A673 (cell line): ENCODE measurements at regions not wholly inside any gene's neighbourhood (a gene's known extent, or its start where the extent isn't known, plus 50 kb on each side); places are given as distances from the start of the nearest gene placed in this dataset.

Experiments used
- BruUV-seq: library from RNA; stranded (reverse); fragments of 400-500 nt; replicated peaks from 2 replicates; lab custom pipeline; 2021; lab: Mats Ljungman, UMichigan
- CTCF ChIA-PET: fragments of 300-600 bp; sonication (Branson Sonifier 250); formaldehyde crosslinking; loops from one replicate; lab custom pipeline; 2022; ENCODE audit warnings: antibody characterized with exemption; lab: Charles Lee
- POLR2A ChIA-PET: fragments of 300-600 bp; sonication (Branson Sonifier 250); formaldehyde crosslinking; loops from one replicate; lab custom pipeline; 2022; ENCODE audit warnings: antibody characterized with exemption; ENCODE audit not compliant: low non-redundant PET; lab: Charles Lee
- DNase-seq: peaks from one replicate; pipeline ENCODE4 v3.0.0-alpha.2; 2015; ENCODE audit warnings: low spot score
- H3K27ac ChIP-seq: fragments of 200-600 bp; sonication (generic); 2 replicates; pipeline ENCODE4 v1.5.1; 2016; ENCODE audit warnings: mixed run types, low read depth, mild to moderate bottlenecking, mixed read lengths, antibody characterized with exemption, low read length; ENCODE audit not compliant: poor library complexity, severe bottlenecking
- H3K27me3 ChIP-seq: fragments of 200-600 bp; sonication (generic); replicated peaks from 2 replicates; pipeline ENCODE4 v1.6.1; 2017; ENCODE audit warnings: mixed run types, low read depth, mild to moderate bottlenecking, mixed read lengths, antibody characterized with exemption, low read length; ENCODE audit not compliant: insufficient read depth, poor library complexity
- H3K36me3 ChIP-seq: fragments of 200-600 bp; sonication (generic); 2 replicates; pipeline ENCODE4 v1.6.1; 2016; ENCODE audit warnings: mixed run types, mild to moderate bottlenecking, mixed read lengths, antibody characterized with exemption, low read length; ENCODE audit not compliant: insufficient read depth, poor library complexity, severe bottlenecking
- H3K4me1 ChIP-seq: fragments of 200-600 bp; sonication (generic); 2 replicates; pipeline ENCODE4 v1.6.1; 2017; ENCODE audit warnings: mixed run types, mild to moderate bottlenecking, mixed read lengths, antibody characterized with exemption, low read length; ENCODE audit not compliant: insufficient read depth, poor library complexity, severe bottlenecking
- H3K4me3 ChIP-seq: fragments of 200-600 bp; sonication (generic); 2 replicates; pipeline ENCODE4 v1.5.1; 2016; ENCODE audit warnings: low read depth, mixed run types, mild to moderate bottlenecking, mixed read lengths, low read length; ENCODE audit not compliant: poor library complexity, severe bottlenecking
- H3K9me3 ChIP-seq: fragments of 200-600 bp; sonication (generic); 2 replicates; pipeline ENCODE4 v1.6.1; 2016; ENCODE audit warnings: mixed run types, low read depth, mild to moderate bottlenecking, mixed read lengths, antibody characterized with exemption, low read length; ENCODE audit not compliant: poor library complexity, severe bottlenecking
- EZH2 ChIP-seq: fragments of 200-600 bp; sonication (generic); IDR thresholded peaks from 2 replicates; pipeline ENCODE4 v1.6.1; 2017; ENCODE audit warnings: borderline replicate concordance, low read depth, mild to moderate bottlenecking, mixed read lengths, antibody characterized with exemption, low read length; ENCODE audit not compliant: poor library complexity, severe bottlenecking
- intact Hi-C: fragments of 100-400 bp; cut with micrococcal nuclease; formaldehyde crosslinking; loops from one replicate; pipeline ENCODE4 v1.10.0; 2022; ENCODE audit not compliant: unreplicated experiment
- TF ChIP-seq, protein P1 (sequence below): fragments of 300-800, 200-600 bp; sonication (generic); conservative IDR thresholded peaks from 2 replicates; pipeline ENCODE4 v1.5.1; 2017; ENCODE audit warnings: low read depth, mild to moderate bottlenecking, antibody characterized with exemption, low read length, moderate library complexity, mixed read lengths

DNA sequence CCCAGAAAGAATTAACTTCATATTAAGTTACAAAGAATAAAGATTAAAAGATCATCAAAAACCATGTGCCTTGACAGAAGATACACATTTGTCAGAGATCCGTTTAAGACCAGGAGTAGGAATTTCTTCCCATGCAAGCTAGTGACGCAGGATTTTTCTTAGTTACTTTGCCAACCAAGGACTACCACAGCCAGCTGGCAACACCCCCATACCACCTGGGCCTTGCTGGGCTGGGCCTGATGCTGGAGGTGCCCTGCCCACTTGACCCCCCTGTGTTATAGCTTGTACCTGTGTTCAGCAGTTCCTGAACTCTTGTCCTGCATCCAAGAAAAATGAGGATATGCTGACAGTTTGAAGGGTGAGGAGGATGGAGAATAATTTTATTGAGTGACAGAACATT, 290.9 kb upstream of the SMC2 start:
- DNase-seq, result no peak
- no peak overlapping the region for H3K27ac ChIP-seq
- no peaks in the 10 kb centered on the region for H3K27me3 ChIP-seq
- TF ChIP-seq EZH2, result no peak
- TF ChIP-seq, protein P1, sequence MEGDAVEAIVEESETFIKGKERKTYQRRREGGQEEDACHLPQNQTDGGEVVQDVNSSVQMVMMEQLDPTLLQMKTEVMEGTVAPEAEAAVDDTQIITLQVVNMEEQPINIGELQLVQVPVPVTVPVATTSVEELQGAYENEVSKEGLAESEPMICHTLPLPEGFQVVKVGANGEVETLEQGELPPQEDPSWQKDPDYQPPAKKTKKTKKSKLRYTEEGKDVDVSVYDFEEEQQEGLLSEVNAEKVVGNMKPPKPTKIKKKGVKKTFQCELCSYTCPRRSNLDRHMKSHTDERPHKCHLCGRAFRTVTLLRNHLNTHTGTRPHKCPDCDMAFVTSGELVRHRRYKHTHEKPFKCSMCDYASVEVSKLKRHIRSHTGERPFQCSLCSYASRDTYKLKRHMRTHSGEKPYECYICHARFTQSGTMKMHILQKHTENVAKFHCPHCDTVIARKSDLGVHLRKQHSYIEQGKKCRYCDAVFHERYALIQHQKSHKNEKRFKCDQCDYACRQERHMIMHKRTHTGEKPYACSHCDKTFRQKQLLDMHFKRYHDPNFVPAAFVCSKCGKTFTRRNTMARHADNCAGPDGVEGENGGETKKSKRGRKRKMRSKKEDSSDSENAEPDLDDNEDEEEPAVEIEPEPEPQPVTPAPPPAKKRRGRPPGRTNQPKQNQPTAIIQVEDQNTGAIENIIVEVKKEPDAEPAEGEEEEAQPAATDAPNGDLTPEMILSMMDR, result no peak
- CTCF ChIA-PET, result no interaction called here
- no peaks in the 10 kb centered on the region for H3K36me3 ChIP-seq
- POLR2A ChIA-PET, result no interaction called here
- no TSS peak for BruUV-seq
- H3K4me1 ChIP-seq, result no peaks in the 10 kb centered on the region
- no peak overlapping the region for H3K4me3 ChIP-seq
- intact Hi-C loops, result no loop called here
- no peaks in the 10 kb centered on the region for H3K9me3 ChIP-seq

DNA sequence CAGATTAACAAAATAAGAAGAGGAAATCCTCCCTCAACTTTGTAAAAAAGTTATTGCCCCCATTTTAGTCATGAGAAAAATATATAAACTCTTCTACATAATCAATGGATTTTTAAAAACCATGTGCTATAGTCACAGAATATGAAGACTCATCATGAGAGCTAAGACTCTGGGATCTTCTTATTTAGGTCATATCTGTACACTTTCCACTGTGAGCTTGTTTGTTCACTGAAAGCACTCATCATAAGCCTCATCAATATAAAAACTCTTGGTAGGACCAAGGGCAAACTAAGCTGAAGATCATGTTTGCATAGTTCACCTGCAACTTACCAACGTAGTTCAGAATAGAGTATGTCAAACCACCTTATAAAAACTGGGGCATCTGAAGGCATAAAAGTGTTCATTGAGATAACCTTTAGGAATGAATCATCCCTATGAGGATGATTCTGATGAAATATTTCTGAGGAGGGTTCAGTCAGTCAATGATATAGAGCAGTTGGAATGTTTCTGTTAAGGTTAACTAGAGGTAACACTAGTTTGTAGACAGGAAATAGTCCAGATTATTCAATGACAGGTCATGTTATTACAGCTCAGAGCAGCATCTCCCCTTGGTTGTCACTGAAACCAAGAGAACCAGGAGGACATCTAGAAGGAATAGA, 289.9 kb upstream of the SMC2 start:
- no peak for DNase-seq
- Histone ChIP-seq H3K27ac (no peak overlapping the region), H3K36me3 (no peaks in the 10 kb centered on the region), H3K9me3 (no peaks in the 10 kb centered on the region), H3K4me3 (no peak overlapping the region), H3K27me3 (no peaks in the 10 kb centered on the region), H3K4me1 (no peaks in the 10 kb centered on the region)
- intact Hi-C loops, result no loop called here
- ChIA-PET CTCF (no interaction called here), POLR2A (no interaction called here)
- TF ChIP-seq, protein P1, result no peak
- no peak for TF ChIP-seq EZH2
- BruUV-seq, result no TSS peak

DNA sequence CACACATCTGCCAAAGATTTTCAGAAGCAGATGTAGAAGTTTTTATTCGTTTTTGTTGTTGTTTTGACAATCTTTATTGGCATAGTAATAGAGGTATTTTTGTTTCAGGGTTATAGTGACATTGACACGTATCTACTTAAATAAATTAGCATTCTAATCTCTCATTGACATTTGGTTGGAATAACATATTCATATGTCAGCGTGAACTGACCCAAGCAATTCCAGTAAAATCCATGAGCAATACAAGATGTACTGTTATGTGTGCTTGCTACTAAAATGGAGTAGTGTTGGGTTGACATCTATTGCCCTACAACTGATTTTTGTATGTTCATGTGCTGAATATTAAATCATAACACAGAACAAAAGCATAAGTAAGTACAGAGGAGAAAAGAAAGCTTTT, 284.4 kb upstream of the SMC2 start:
- H3K36me3 ChIP-seq, result no peaks in the 10 kb centered on the region
- peaks cover 6% of the 10 kb centered on the region for H3K9me3 ChIP-seq
- ChIA-PET CTCF (no interaction called here), POLR2A (no interaction called here)
- H3K27ac ChIP-seq, result no peak overlapping the region
- TF ChIP-seq EZH2, result no peak
- TF ChIP-seq, protein P1, result no peak
- H3K27me3 ChIP-seq, result no peaks in the 10 kb centered on the region
- no peak overlapping the region for H3K4me3 ChIP-seq
- no peaks in the 10 kb centered on the region for H3K4me1 ChIP-seq
- intact Hi-C loops, result no loop called here
- DNase-seq, result no peak
- no TSS peak for BruUV-seq
